DND-41 (cell line): ENCODE measurements at regions not wholly inside any gene's neighbourhood (a gene's known extent, or its start where the extent isn't known, plus 50 kb on each side); places are given as distances from the start of the nearest gene placed in this dataset.

Experiments
- ATAC-seq: fragments of 200-7000 bp; cut with Tn5 transposase; 3 replicates; pipeline ENCODE4 v1.9.1; 2021; ENCODE audit warnings: low read depth; ENCODE audit not compliant: insufficient read depth
- DNase-seq: peaks from one replicate; pipeline ENCODE4 v3.0.0-alpha.2; 2020
- H2AFZ ChIP-seq: 2 replicates; pipeline ENCODE4 v1.6.0; 2012; ENCODE audit warnings: low read depth, low read length
- H3K27ac ChIP-seq: 2 replicates; pipeline ENCODE4 v1.5.1; 2012; ENCODE audit warnings: low read length, inconsistent platforms
- H3K27me3 ChIP-seq: fragments of 200-600 bp; sonication (generic); 2 replicates; pipeline ENCODE4 v1.6.0; 2012; ENCODE audit warnings: low read length, mild to moderate bottlenecking, inconsistent platforms; ENCODE audit not compliant: insufficient read depth, poor library complexity
- H3K36me3 ChIP-seq: 2 replicates; pipeline ENCODE4 v1.5.1; 2012; ENCODE audit warnings: low read length, inconsistent platforms; ENCODE audit not compliant: insufficient read depth
- H3K4me1 ChIP-seq: 2 replicates; pipeline ENCODE4 v1.5.1; 2012; ENCODE audit warnings: mild to moderate bottlenecking, low read length; ENCODE audit not compliant: insufficient read depth
- H3K4me2 ChIP-seq: 2 replicates; pipeline ENCODE4 v1.6.0; 2012; ENCODE audit warnings: mild to moderate bottlenecking, moderate library complexity, low read length, inconsistent platforms; ENCODE audit not compliant: insufficient read depth
- H3K4me3 ChIP-seq, 2 experiments: fragments of 200-600 bp in 1 of 2; shearing (Covaris generic) in 1 of 2; 2 replicates each; pipeline ENCODE4 v1.5.1; 2012 to 2016; ENCODE audit warnings: inconsistent platforms in 2 of 2, low read length in 2 of 2, mild to moderate bottlenecking in 2 of 2, low read depth in 1 of 2, moderate library complexity in 1 of 2
- H3K79me2 ChIP-seq: 2 replicates; pipeline ENCODE4 v1.6.0; 2012; ENCODE audit warnings: low read length, inconsistent platforms; ENCODE audit not compliant: insufficient read depth
- H3K9ac ChIP-seq: 2 replicates; pipeline ENCODE4 v1.6.0; 2012; ENCODE audit warnings: low read depth, mild to moderate bottlenecking, inconsistent platforms, low read length, moderate library complexity
- H3K9me3 ChIP-seq: 2 replicates; pipeline ENCODE4 v1.5.1; 2012; ENCODE audit warnings: low read length, moderate library complexity, mild to moderate bottlenecking, inconsistent platforms; ENCODE audit not compliant: insufficient read depth, severe bottlenecking
- H4K20me1 ChIP-seq: 2 replicates; pipeline ENCODE4 v1.6.0; 2012; ENCODE audit warnings: low read length; ENCODE audit not compliant: insufficient read depth
- CTCF ChIP-seq: IDR thresholded peaks from 2 replicates; pipeline ENCODE4 v1.5.1; 2012; ENCODE audit warnings: borderline replicate concordance, low read length, moderate library complexity, mild to moderate bottlenecking; ENCODE audit not compliant: poor library complexity, severe bottlenecking; ENCODE audit errors: extremely low read depth
- EZH2 ChIP-seq: IDR thresholded peaks from 3 replicates; pipeline ENCODE4 v1.6.1; 2012; ENCODE audit warnings: borderline replicate concordance, low read depth, mild to moderate bottlenecking, moderate library complexity, low read length, inconsistent platforms; ENCODE audit not compliant: severe bottlenecking

- peak overlapping the region; percentile 56; the same call in 1 of the 2 replicates for H3K4me2 ChIP-seq
- H3K27ac ChIP-seq = peak overlapping the region; percentile 85
- H3K4me3 ChIP-seq = no peak overlapping the region
- H4K20me1 ChIP-seq = 0 out of 2 replicates have a peak, but pooled peaks cover 2% of the 10 kb centered on the region
- TF ChIP-seq EZH2 (no peak), CTCF (no peak)
- no peak overlapping the region for H3K9ac ChIP-seq
- H3K27me3 ChIP-seq = no peaks in the 10 kb centered on the region
- DNase-seq = no peak
- no peak for ATAC-seq
- H3K79me2 ChIP-seq = no peaks in the 10 kb centered on the region
- no peaks in the 10 kb centered on the region for H3K36me3 ChIP-seq
- peaks cover 97% of the 10 kb centered on the region for H3K4me1 ChIP-seq
- no peak overlapping the region for H2AFZ ChIP-seq
- no peaks in the 10 kb centered on the region for H3K9me3 ChIP-seq
Observed at GRCh38 chr15:70449311-70450141, 313.8 kb downstream of the UACA start.

- Histone ChIP-seq H3K79me2 (no peaks in the 10 kb centered on the region), H4K20me1 (0 out of 2 replicates have a peak, but pooled peaks cover 2% of the 10 kb centered on the region), H3K4me3 (peak overlapping the region in 1 of 2 experiments; percentile 23; a peak in 2 of 4 replicates), H2AFZ (no peak overlapping the region), H3K4me2 (peak overlapping the region; percentile 56), H3K9me3 (no peaks in the 10 kb centered on the region), H3K4me1 (peaks cover 100% of the 10 kb centered on the region), H3K27me3 (no peaks in the 10 kb centered on the region), H3K36me3 (no peaks in the 10 kb centered on the region), H3K27ac (peak overlapping the region; percentile 85), H3K9ac (peak overlapping the region; percentile 50)
- ATAC-seq (peak; percentile 72), DNase-seq (peak; percentile 95)
- TF ChIP-seq EZH2 = no peak
- no peak for TF ChIP-seq CTCF
Observed at GRCh38 chr15:70447928-70448698, 315.2 kb downstream of the UACA start.

- H3K27me3 ChIP-seq = no peaks in the 10 kb centered on the region
- DNase-seq (no peak), ATAC-seq (no peak)
- peaks cover 97% of the 10 kb centered on the region for H3K4me1 ChIP-seq
- H2AFZ ChIP-seq = no peak overlapping the region
- peak overlapping the region; percentile 85 for H3K27ac ChIP-seq
- no peaks in the 10 kb centered on the region for H3K36me3 ChIP-seq
- peak overlapping the region in 1 of 2 experiments; percentile 15; a peak in 1 of 4 replicates for H3K4me3 ChIP-seq
- peak overlapping the region; percentile 50 for H3K9ac ChIP-seq
- no peaks in the 10 kb centered on the region for H3K9me3 ChIP-seq
- no peak for TF ChIP-seq EZH2
- 0 out of 2 replicates have a peak, but pooled peaks cover 2% of the 10 kb centered on the region for H4K20me1 ChIP-seq
- H3K4me2 ChIP-seq = peak overlapping the region; percentile 56
- H3K79me2 ChIP-seq = no peaks in the 10 kb centered on the region
Observed at GRCh38 chr15:70447521-70447920, 315.8 kb downstream of the UACA start.

GRCh38 chr15:70447081-70447480 lies 316.3 kb downstream of the UACA start:
- H3K9me3 ChIP-seq = no peaks in the 10 kb centered on the region
- TF ChIP-seq CTCF (no peak), EZH2 (no peak)
- peak overlapping the region; percentile 85 for H3K27ac ChIP-seq
- no peak overlapping the region for H3K4me2 ChIP-seq
- no peak overlapping the region for H2AFZ ChIP-seq
- DNase-seq = no peak
- no peak overlapping the region for H3K4me3 ChIP-seq
- H3K79me2 ChIP-seq = no peaks in the 10 kb centered on the region
- ATAC-seq = no peak
- peaks cover 93% of the 10 kb centered on the region for H3K4me1 ChIP-seq
- H3K9ac ChIP-seq = peak overlapping the region; percentile 50; the same call in 1 of the 2 replicates
- no peaks in the 10 kb centered on the region for H3K36me3 ChIP-seq
- H4K20me1 ChIP-seq = 0 out of 2 replicates have a peak, but pooled peaks cover 2% of the 10 kb centered on the region
- no peaks in the 10 kb centered on the region for H3K27me3 ChIP-seq
